Breast epithelium (tissue), 4 donors: ENCODE measurements at regions not wholly inside any gene's neighbourhood (a gene's known extent, or its start where the extent isn't known, plus 50 kb on each side); places are given as distances from the start of the nearest gene placed in this dataset.

Experiments
- DNase-seq, 2 donors: peaks; one replicate each; pipeline ENCODE4 v3.0.0-alpha.2; 2019; ENCODE audit warnings: low spot score in 2 of 2
- H3K27ac ChIP-seq, 2 donors: fragments of 200-600 bp; sonication (generic) in 1 of 2; one replicate each; pipeline ENCODE4 v1.5.1; 2016 to 2019; ENCODE audit warnings: mild to moderate bottlenecking in 1 of 2
- H3K27me3 ChIP-seq, 2 donors: fragments of 200-600 bp; sonication (generic) in 1 of 2; one replicate each; pipeline versions ENCODE4 v1.5.1 to v1.6.0; 2017 to 2019; ENCODE audit warnings: control low read depth in 1 of 2, mild to moderate bottlenecking in 1 of 2
- H3K36me3 ChIP-seq: fragments of 200-600 bp; one replicate; pipeline ENCODE4 v1.5.1; 2019
- H3K4me1 ChIP-seq, 2 donors: fragments of 200-600 bp; sonication (generic); one replicate each; pipeline ENCODE4 v1.5.1; 2016 to 2019; ENCODE audit warnings: control low read depth in 1 of 2
- H3K4me3 ChIP-seq, 3 donors: fragments of 200-600 bp; sonication (generic); 1 replicate in 2 of 3; 2 replicates in 1 of 3; pipeline ENCODE4 v1.5.1; 2016 to 2019; ENCODE audit warnings: mild to moderate bottlenecking in 3 of 3, moderate library complexity in 2 of 3
- H3K9me3 ChIP-seq, 2 donors: fragments of 200-600 bp; sonication (generic) in 1 of 2; one replicate each; pipeline ENCODE4 v1.5.1; 2016 to 2019; ENCODE audit warnings: control low read depth in 1 of 2
- POLR2A ChIP-seq: fragments of 450-650 bp; IDR thresholded peaks from one replicate; pipeline ENCODE4 v1.6.1; 2016; ENCODE audit warnings: antibody characterized with exemption, mild to moderate bottlenecking, moderate library complexity
- POLR2AphosphoS5 ChIP-seq, 3 donors: sonication (generic); formaldehyde crosslinking; IDR thresholded peaks; one replicate each; pipeline ENCODE4 v1.6.1; 2017; ENCODE audit warnings: antibody characterized with exemption in 3 of 3
- intact Hi-C: fragments of 100-400 bp; cut with DNase I; formaldehyde crosslinking; loops from one replicate; pipeline ENCODE4 v1.15.1; 2023; ENCODE audit warnings: low total_unique reads
- TF ChIP-seq, protein P1 (sequence below), 3 donors: fragments of 450-650 bp; IDR thresholded peaks; one replicate each; pipeline ENCODE4 v1.5.1; 2016 to 2017; ENCODE audit warnings: antibody characterized with exemption in 3 of 3, mild to moderate bottlenecking in 3 of 3, moderate library complexity in 3 of 3

DNA sequence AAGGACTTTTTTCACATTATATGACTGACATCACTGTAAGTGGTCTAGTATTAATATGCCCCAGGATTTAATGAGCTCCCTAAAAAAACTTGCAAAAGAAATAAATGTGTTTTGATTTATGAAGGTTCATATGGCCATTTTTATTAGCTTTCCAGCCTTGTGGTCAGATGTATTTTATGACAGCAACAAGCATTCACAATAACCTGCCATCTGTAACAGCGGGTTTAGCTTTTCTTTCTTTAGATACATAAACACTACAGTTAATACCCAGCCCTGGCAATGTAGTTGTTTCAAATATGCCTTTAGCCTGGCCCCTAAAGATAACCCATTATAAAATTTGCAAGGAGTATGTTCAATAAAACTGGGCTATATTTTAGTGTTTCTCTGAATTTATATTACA, 1063.8 kb downstream of the SOCS6 start:
- H3K9me3 ChIP-seq, result no peaks in the 10 kb centered on the region
- no peak for DNase-seq
- no peak overlapping the region for H3K4me3 ChIP-seq
- no peak overlapping the region for H3K27ac ChIP-seq
- no peaks in the 10 kb centered on the region for H3K36me3 ChIP-seq
- TF ChIP-seq, protein P1, sequence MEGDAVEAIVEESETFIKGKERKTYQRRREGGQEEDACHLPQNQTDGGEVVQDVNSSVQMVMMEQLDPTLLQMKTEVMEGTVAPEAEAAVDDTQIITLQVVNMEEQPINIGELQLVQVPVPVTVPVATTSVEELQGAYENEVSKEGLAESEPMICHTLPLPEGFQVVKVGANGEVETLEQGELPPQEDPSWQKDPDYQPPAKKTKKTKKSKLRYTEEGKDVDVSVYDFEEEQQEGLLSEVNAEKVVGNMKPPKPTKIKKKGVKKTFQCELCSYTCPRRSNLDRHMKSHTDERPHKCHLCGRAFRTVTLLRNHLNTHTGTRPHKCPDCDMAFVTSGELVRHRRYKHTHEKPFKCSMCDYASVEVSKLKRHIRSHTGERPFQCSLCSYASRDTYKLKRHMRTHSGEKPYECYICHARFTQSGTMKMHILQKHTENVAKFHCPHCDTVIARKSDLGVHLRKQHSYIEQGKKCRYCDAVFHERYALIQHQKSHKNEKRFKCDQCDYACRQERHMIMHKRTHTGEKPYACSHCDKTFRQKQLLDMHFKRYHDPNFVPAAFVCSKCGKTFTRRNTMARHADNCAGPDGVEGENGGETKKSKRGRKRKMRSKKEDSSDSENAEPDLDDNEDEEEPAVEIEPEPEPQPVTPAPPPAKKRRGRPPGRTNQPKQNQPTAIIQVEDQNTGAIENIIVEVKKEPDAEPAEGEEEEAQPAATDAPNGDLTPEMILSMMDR (IDR thresholded peaks at IDR 0.05), result no peak
- TF ChIP-seq POLR2AphosphoS5 (IDR thresholded peaks at IDR 0.05), result no peak
- no peak for TF ChIP-seq POLR2A
- no peaks in the 10 kb centered on the region for H3K27me3 ChIP-seq
- intact Hi-C loops, result no loop called here
- H3K4me1 ChIP-seq, result no peaks in the 10 kb centered on the region

DNA sequence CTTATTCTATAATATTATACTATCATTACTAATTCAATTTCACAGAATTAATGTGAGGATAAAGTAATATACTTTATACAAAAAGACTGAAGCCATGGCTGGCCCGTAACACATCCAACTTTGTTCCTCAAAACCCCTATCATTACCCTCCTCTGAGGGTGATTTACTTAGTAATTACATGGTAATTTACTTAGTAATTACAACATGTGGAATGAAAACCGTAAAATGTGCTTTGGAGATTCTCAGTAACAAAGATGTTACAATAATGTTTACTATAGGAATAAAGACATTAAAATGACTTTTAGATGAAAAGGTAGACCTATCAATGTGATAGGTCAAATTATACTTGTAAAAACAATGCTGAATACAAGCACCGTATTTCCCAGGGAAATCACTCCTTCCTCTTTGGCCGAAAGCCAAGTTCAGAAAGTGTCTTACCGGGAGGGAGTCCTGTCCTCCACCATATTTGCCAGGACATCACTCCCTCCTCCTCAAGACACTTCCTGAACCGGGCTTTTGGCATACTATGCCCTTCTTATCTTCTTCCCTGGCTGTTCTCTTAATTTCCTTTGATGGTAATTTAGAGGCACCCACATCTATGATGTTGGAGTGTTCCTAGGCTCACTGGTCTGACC, 1047.8 kb downstream of the SOCS6 start:
- no peak for DNase-seq
- intact Hi-C loops, result no loop called here
- Histone ChIP-seq H3K27me3 (no peaks in the 10 kb centered on the region), H3K4me3 (no peak overlapping the region), H3K9me3 (no peaks in the 10 kb centered on the region), H3K4me1 (no peaks in the 10 kb centered on the region), H3K36me3 (no peaks in the 10 kb centered on the region), H3K27ac (no peak overlapping the region)
- TF ChIP-seq, protein P1 (IDR thresholded peaks at IDR 0.05), result no peak
- TF ChIP-seq POLR2A (no peak), POLR2AphosphoS5 (IDR thresholded peaks at IDR 0.05) (no peak)

DNA sequence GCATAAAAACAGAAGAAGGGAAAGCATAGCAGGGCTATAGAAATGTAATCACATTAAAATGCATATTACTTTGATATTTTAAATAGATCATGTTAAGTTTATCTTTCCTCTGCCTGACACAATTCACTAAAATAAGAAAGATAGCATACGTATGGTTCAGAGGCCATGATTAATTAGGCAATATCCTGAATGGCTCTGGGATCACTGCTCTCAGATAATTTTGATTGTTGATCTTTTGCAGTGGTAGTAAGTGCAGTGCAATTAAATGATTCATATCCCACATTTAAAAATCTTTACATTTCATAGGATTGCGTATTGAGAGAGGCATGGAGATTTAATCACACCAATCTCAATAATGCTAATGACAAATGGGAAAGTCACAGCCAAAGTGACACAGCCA, 1040.7 kb downstream of the SOCS6 start:
- Histone ChIP-seq H3K9me3 (no peaks in the 10 kb centered on the region), H3K27ac (no peak overlapping the region), H3K4me3 (no peak overlapping the region), H3K27me3 (no peaks in the 10 kb centered on the region), H3K4me1 (no peaks in the 10 kb centered on the region), H3K36me3 (no peaks in the 10 kb centered on the region)
- no peak for DNase-seq
- intact Hi-C loops, result loop anchor here (10.0 kb wide), 1 partner anchor 1475 kb away; no protein-coding TSS in a partner anchor
- TF ChIP-seq POLR2A (no peak), POLR2AphosphoS5 (IDR thresholded peaks at IDR 0.05) (no peak)
- TF ChIP-seq, protein P1 (IDR thresholded peaks at IDR 0.05), result no peak

DNA sequence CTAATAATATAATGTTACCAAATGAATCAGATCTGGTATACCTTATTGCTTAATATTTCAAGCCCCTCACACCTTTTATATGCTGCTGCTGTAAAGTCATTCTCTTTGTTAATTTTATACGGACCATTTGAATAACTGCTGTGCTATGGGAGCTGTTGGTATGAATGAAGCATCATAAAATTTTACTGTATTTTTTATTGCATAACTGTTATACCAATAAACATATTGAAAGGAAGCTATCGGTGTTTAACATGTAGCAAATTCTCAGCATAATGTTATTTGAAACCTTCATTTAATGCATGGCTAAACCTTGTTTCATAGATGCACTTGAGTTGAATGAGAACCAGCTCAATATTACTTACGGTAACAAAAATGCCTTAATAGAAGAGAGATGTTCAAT, 1040.3 kb downstream of the SOCS6 start:
- Histone ChIP-seq H3K4me1 (no peaks in the 10 kb centered on the region), H3K9me3 (no peaks in the 10 kb centered on the region), H3K4me3 (no peak overlapping the region), H3K27ac (no peak overlapping the region), H3K36me3 (no peaks in the 10 kb centered on the region), H3K27me3 (no peaks in the 10 kb centered on the region)
- TF ChIP-seq POLR2AphosphoS5 (IDR thresholded peaks at IDR 0.05), result no peak
- no peak for TF ChIP-seq POLR2A
- TF ChIP-seq, protein P1 (IDR thresholded peaks at IDR 0.05), result no peak
- intact Hi-C loops, result loop anchor here (10.0 kb wide), 1 partner anchor 1476 kb away; no protein-coding TSS in a partner anchor
- DNase-seq, result no peak

DNA sequence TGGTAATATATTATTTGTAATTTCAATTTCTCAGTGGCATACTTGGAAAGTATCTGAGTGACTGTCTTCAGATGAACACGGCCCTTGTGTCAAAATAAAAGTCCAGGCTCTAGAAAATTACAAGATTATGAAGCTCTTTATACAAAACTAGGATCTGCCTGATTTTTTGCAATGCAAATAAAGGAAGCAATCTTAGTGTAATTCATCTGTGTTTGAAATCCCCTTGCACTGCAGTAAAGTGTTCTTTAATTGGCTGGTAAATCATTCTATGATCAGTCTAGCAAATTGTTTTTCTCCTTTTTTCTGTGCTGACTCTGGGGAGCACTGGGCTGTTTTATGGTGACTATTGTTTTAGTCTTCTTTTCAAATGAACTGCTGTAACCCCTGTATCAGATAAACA, 1039.0 kb downstream of the SOCS6 start:
- no peak for DNase-seq
- Histone ChIP-seq H3K9me3 (no peaks in the 10 kb centered on the region), H3K36me3 (no peaks in the 10 kb centered on the region), H3K4me3 (no peak overlapping the region), H3K4me1 (peaks cover 0 to 5% of the 10 kb centered on the region in 2 donors), H3K27ac (no peak overlapping the region), H3K27me3 (no peaks in the 10 kb centered on the region)
- intact Hi-C loops, result loop anchor here (10.0 kb wide), 1 partner anchor 1477 kb away; no protein-coding TSS in a partner anchor
- TF ChIP-seq, protein P1 (IDR thresholded peaks at IDR 0.05), result no peak
- TF ChIP-seq POLR2AphosphoS5 (IDR thresholded peaks at IDR 0.05) (no peak), POLR2A (no peak)
